Gastroesophageal sphincter (tissue), 4 donors: ENCODE measurements at regions not wholly inside any gene's neighbourhood (a gene's known extent, or its start where the extent isn't known, plus 50 kb on each side); places are given as distances from the start of the nearest gene placed in this dataset.

ENCODE experiments used
- ATAC-seq: fragments of 150-250 bp; one replicate; pipeline ENCODE4 v1.9.1; 2016; ENCODE audit warnings: mild to moderate bottlenecking, moderate library complexity
- H3K27ac ChIP-seq, 4 donors: fragments of 200-600 bp; sonication (generic) in 3 of 4; 1 replicate in 3 of 4; 2 replicates in 1 of 4; pipeline ENCODE4 v1.5.1; 2016 to 2019
- H3K27me3 ChIP-seq: fragments of 200-600 bp; sonication (generic); one replicate; pipeline ENCODE4 v1.5.1; 2019
- H3K36me3 ChIP-seq, 2 donors: fragments of 200-600 bp; sonication (generic); one replicate each; pipeline ENCODE4 v1.5.1; 2019; ENCODE audit warnings: control low read depth in 1 of 2
- H3K4me1 ChIP-seq, 3 donors: fragments of 200-600 bp; sonication (generic); 1 replicate in 2 of 3; 2 replicates in 1 of 3; pipeline ENCODE4 v1.5.1; 2016 to 2019; ENCODE audit warnings: control low read depth in 2 of 3
- H3K4me3 ChIP-seq, 2 donors: fragments of 200-600 bp; sonication (generic); one replicate each; pipeline ENCODE4 v1.5.1; 2019; ENCODE audit warnings: mild to moderate bottlenecking in 1 of 2, moderate library complexity in 1 of 2
- H3K9me3 ChIP-seq, 3 donors: fragments of 200-600 bp; sonication (generic); one replicate each; pipeline ENCODE4 v1.5.1; 2017 to 2019; ENCODE audit warnings: control low read depth in 2 of 3
- CTCF ChIP-seq, 4 experiments: fragments of 200-600 bp in 2 of 4; fragments of 450-650 bp in 2 of 4; sonication (generic) in 1 of 4; IDR thresholded peaks; one replicate each; pipeline ENCODE4 v1.5.1; 2017 to 2019; ENCODE audit warnings: antibody characterized with exemption in 4 of 4, mild to moderate bottlenecking in 2 of 4, moderate library complexity in 2 of 4
- EP300 ChIP-seq: sonication (generic); formaldehyde crosslinking; IDR thresholded peaks from one replicate; pipeline ENCODE4 v1.6.1; 2017; ENCODE audit warnings: antibody characterized with exemption, mild to moderate bottlenecking
- POLR2A ChIP-seq, 2 donors: fragments of 450-650 bp; IDR thresholded peaks; one replicate each; pipeline ENCODE4 v1.6.1; 2017; ENCODE audit warnings: antibody characterized with exemption in 2 of 2, mild to moderate bottlenecking in 2 of 2, moderate library complexity in 1 of 2
- POLR2AphosphoS5 ChIP-seq: sonication (generic); formaldehyde crosslinking; IDR thresholded peaks from one replicate; pipeline ENCODE4 v1.6.1; 2017; ENCODE audit warnings: antibody characterized with exemption
- WGBS, 2 donors: methylation state at CpG; one replicate each; pipeline ENCODE4 v1.1.5; 2018; ENCODE audit warnings: low coverage in 1 of 2; 5-methylcytosine and 5-hydroxymethylcytosine counted together

- H3K4me3 ChIP-seq: no peak overlapping the region
- no peaks in the 10 kb centered on the region for H3K9me3 ChIP-seq
- H3K27me3 ChIP-seq: no peaks in the 10 kb centered on the region
- no peaks in the 10 kb centered on the region for H3K36me3 ChIP-seq
- H3K4me1 ChIP-seq: no peaks in the 10 kb centered on the region
- ATAC-seq: no peak
- 81 to 96% methylated on average over 4 to 5 of the region's 7 CpGs for WGBS, 2 donors
- H3K27ac ChIP-seq: no peak overlapping the region
- TF ChIP-seq POLR2A (IDR thresholded peaks at IDR 0.05) (no peak), CTCF (IDR thresholded peaks at IDR 0.05) (no peak), EP300 (no peak), POLR2AphosphoS5 (no peak)
Observed at GRCh38 chr11:70783821-70784220, 385.5 kb downstream of the CTTN start.

- Histone ChIP-seq H3K27me3 (no peaks in the 10 kb centered on the region), H3K4me3 (no peak overlapping the region), H3K36me3 (no peaks in the 10 kb centered on the region), H3K27ac (no peak overlapping the region), H3K9me3 (no peaks in the 10 kb centered on the region), H3K4me1 (no peaks in the 10 kb centered on the region)
- no peak for ATAC-seq
- TF ChIP-seq POLR2A (IDR thresholded peaks at IDR 0.05): no peak
- no peak for TF ChIP-seq CTCF (IDR thresholded peaks at IDR 0.05)
- no peak for TF ChIP-seq POLR2AphosphoS5
- TF ChIP-seq EP300: no peak
- WGBS, 2 donors: no CpG with 5 or more reads among the region's 5 CpGs
Observed at GRCh38 chr11:70785372-70785771, 387.0 kb downstream of the CTTN start.

- H3K4me1 ChIP-seq: no peaks in the 10 kb centered on the region
- no peaks in the 10 kb centered on the region for H3K36me3 ChIP-seq
- no peak overlapping the region for H3K27ac ChIP-seq
- no peak for ATAC-seq
- no peaks in the 10 kb centered on the region for H3K27me3 ChIP-seq
- no peak overlapping the region for H3K4me3 ChIP-seq
- H3K9me3 ChIP-seq: no peaks in the 10 kb centered on the region
- no peak for TF ChIP-seq POLR2A (IDR thresholded peaks at IDR 0.05)
- 89% methylated on average over 2 of the region's 6 CpGs; no CpG with 5 or more reads in 1 of the 2 donors for WGBS, 2 donors
Observed at GRCh38 chr11:70786021-70786665, 387.8 kb downstream of the CTTN start.

- H3K4me1 ChIP-seq: no peaks in the 10 kb centered on the region
- WGBS, 2 donors: 60 to 65% methylated on average over 2 to 8 of the region's 18 CpGs
- ATAC-seq: no peak
- H3K36me3 ChIP-seq: no peaks in the 10 kb centered on the region
- no peaks in the 10 kb centered on the region for H3K27me3 ChIP-seq
- peaks cover 0 to 13% (median 0%) of the 10 kb centered on the region in 3 donors for H3K9me3 ChIP-seq
- TF ChIP-seq CTCF (IDR thresholded peaks at IDR 0.05) (no peak), POLR2AphosphoS5 (no peak), EP300 (no peak), POLR2A (IDR thresholded peaks at IDR 0.05) (no peak)
- no peak overlapping the region for H3K4me3 ChIP-seq
- no peak overlapping the region for H3K27ac ChIP-seq
Observed at GRCh38 chr11:70788248-70789022, 390.1 kb downstream of the CTTN start.

GRCh38 chr11:70790671-70791300 is 392.5 kb downstream of the CTTN start:
- no peak overlapping the region for H3K4me3 ChIP-seq
- no peak for ATAC-seq
- H3K4me1 ChIP-seq: no peaks in the 10 kb centered on the region
- TF ChIP-seq POLR2AphosphoS5: no peak
- no peak for TF ChIP-seq POLR2A (IDR thresholded peaks at IDR 0.05)
- no peak for TF ChIP-seq CTCF (IDR thresholded peaks at IDR 0.05)
- TF ChIP-seq EP300: no peak
- H3K27me3 ChIP-seq: no peaks in the 10 kb centered on the region
- no peaks in the 10 kb centered on the region for H3K36me3 ChIP-seq
- no peak overlapping the region for H3K27ac ChIP-seq
- H3K9me3 ChIP-seq: peaks cover 0 to 29% (median 0%) of the 10 kb centered on the region in 3 donors
- 96 to 100% methylated on average over 3 to 5 of the region's 12 CpGs for WGBS, 2 donors
